CD4-positive, alpha-beta T cell treated with Interleukin-10 for 1 hour (primary cell): ENCODE measurements at regions not wholly inside any gene's neighbourhood (a gene's known extent, or its start where the extent isn't known, plus 50 kb on each side); places are given as distances from the start of the nearest gene placed in this dataset.
"Not testable (repeated sequence)": the region's sequence is repeated elsewhere in the genome, so short reads cannot be mapped to it uniquely, and the experiment has no call there.

Experiments
- DNase-seq: peaks from one replicate; pipeline ENCODE4 v3.0.0-alpha.2; 2020

DNA sequence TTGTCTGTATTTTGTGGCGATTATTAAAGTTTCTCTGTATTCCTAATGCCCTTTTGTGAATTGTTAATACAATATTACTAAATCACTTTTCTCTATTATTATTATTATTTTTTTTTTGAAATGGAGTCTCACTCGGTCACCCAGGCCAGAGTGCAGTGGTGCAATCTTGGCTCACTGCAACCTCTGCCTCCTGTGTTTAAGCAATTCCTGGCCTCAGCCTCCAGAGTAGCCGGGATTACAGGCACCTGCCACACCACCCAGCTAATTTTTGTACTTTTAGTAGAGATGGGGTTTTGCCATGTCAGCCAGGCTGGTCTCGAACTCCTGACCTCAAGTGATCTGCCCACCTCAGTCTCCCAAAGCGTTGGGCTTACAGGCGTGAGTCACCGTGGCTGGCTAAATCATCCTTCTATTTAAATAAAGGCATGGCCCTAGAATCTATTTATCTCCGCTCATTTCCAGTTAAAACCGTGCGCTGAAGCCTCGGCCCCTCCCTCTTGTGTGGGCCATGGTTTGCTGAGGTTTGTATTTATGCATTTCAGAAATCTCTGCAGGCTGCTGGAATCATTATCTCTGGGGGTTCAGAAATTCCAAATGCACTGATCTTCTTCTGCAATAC is 1136.4 kb upstream of the TMEM132C start:
- no peak for DNase-seq

DNA sequence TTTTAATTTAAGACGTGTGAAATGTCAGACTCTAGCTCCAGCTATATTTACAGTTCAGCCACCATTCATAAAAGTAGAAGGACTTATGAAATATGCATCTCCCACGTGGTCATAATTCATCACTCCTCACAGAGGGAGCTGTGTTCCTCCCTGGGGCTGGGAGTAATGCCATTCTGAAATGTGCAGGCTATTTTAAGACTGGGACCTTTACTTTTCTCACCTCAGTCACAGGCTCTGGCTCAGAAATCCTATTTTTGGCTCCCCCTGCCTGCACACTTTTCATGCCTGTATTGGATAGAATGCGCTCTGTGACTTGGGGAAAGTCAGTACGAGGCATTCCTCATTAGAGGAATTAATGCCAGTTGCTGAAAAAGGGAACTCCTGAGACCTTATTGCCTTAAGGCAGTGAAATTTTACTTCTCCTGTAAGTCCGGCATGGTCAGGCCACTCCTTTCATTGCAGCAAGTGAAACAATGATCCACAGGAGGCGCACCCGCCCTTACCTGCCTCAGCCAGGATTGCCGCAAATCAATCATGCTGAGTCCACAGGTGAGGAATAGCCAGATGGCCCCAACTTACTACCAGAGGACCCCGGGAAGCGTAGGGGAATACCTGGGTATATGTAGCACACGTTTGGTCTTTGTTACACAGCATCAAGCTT is 1133.2 kb upstream of the TMEM132C start:
- no peak for DNase-seq

DNA sequence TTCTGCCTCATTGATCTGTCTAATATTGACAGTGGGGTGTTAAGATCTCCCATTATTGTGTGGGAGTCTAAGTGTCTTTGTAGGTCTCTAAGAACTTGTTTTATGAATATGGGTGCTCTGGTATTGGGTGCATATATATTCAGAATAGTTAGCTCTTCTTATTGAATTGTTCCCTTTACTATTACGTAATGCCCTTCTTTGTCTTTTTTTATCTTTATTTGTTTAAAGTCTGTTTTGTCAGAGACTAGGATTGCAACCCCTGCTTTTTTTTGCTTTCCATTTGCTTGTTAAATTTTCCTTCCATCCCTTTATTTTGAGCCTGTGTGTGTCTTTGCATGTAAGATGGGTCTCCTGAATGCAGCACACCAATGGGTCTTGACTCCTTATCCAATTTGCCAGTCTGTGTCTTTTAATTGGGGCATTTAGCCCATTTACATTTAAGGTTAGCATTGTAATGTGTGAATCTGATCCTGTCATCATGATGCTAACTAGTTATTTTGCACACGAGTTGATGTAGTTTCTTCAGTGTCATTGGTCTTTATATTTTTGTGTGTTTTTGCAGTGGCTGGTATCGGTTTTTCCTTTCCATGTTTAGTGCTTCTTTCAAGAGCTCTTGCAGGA is 1126.0 kb upstream of the TMEM132C start:
- not testable (repeated sequence) for DNase-seq

DNA sequence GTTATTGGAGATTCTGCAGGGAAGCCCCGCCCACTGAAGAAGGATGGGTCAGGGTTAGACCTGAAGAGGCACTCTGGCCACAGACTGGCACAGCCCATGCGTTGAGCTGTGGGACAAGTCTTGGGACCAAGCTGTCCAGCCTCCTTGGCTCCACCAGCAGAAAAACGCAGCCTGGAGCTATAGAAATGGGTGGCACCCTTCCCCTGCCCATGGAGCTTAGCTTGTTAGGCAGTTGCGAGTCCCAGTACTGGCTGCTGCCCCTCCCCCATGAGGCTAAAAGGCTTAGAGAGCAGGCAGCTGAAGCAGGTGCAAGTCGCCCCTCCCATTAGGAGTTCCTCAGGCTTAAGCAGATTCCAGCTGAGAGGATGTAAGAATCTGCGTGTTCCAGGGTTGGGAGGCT is 1124.0 kb upstream of the TMEM132C start:
- no peak for DNase-seq

DNA sequence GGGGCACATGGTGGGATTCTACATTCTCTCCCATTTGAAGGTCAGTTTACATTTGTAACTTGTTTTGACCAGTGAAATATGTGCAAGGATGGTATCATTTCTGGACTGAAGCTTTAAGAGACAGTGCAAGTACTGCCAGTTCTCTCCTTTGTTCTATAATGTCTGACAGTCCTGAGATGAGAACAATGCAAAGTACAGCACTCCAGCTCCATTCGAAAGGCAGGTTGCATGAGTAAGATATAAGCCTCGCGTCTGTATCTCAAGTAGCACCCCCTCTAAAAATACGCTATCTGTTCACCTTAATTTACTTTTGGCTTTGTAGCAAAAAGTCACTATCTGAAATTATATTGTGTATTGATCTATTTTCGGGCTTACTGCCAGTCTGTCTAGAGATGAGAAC is 1122.2 kb upstream of the TMEM132C start:
- no peak for DNase-seq

DNA sequence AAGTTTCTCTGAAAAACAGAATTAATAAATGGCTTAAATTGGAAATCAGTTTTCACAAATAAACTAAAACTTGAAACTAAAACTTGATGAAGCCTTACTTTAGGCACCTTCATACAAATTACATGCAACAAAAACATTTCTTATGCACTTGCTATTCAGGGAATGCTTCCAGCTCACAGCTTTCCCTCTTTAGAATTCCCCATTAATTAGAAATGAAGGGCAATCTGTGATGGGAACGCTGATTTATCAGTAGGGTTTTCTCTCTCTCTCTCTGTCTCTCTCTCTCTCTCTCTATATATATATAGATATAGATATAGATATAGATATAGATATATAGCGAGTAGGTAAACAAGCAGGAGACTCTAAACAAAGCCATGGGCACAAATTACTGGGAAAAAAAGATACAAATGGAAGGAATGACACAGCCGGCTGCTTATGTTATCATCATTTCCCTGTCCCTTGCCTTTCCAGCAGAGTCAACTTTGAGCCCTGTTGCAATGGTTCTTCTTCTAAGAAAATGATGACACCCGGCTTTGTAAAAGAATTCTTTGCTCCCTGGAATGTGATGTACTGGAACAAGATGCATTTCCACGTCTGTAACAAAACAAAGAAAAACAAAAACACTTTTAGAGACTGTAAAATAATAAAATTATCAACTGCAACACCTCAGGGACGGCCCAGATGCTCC is 1121.6 kb upstream of the TMEM132C start:
- no peak for DNase-seq

DNA sequence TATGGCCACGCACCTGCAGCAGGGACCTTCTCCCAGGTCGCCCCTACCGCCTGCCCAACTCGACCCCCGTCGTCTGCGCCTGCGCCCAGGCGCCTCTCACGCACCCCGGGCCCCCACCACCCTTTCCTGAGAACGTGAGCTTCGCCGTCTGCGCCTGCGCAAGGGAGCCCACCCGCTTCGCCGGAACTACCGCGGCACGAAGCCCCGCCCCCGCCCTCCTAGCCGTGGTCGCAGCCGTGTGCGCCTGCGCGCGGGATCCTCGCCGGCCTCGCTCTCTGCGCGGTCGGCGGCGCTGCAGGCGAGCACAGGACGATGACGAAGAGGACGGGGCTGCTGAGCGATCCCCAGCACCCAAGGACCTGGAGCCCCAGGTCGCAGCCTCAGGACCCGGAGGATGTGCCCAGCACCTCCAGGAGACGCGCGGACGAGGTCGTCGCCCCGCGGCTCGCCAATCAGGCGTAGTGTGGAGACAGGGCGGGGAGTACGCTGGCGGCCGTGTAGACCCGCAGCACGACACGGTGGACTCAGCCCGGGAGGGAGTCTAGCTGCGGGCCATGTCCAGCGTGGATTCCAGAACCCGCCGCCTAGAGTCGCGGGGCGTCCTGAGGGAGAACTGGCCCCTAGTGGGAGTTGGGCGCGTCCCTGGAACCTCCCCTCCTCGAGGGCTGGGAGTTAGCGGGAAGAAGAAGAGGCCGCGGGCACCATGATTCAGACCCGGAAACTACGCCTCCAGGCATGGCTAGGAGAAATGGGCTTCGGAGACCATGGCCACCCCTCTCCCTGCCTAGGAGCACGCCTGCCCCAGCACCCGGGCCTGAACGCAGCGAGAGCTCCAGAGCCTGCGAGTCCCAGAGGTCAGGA is 1120.8 kb upstream of the TMEM132C start:
- peak; percentile 75 for DNase-seq

DNA sequence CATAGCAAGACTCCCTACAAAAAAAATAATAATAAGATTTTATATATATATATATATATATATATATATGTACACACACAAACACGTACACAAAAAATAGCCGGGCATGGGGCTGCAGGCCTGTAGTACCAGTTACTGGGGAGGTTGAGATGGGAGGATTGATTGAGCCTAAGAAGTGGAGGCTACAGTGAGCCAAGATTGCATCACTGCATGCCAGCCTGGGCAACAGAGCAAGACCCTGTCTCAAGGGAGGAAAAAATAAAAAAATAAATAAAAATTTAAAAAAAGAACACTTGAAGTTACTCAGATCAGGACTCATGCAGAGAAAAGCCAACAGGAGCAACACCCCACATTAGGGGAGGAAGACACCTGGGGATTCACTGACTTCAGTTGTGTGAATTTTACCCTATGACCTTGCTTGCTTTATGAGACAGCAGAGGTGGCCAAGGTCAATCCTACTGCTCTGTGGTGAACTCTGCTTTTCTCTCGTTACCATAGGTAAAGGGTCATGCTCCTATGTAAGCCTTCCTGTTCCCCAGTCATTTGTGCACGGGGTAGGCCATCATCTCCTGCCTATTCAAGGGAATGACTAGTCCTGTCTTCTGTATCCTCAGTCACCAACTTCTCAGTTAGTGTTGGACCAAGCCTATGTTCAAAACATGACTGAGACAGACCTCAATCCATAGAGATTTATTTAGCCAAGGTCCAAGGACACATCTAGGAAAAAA is 1119.8 kb upstream of the TMEM132C start:
- DNase-seq: no peak

DNA sequence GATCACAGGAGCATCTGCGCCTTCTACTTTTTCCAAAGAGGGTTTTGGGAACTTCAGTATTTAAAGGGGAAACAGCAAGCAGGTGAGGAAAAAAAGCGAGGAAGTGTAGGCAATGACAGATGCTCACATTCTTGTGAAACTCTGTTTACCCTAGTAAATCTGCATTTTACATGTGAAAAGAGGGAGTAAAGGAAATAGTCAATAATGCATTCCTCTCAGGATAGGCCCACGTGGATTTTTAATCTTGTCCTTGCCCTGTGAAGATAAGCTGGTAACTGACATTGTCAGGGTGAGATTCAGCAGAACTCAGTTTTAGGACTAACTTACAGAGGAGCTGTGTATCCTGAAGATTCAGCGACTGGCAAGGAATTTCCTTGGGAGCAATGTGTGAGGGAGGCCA is 1119.2 kb upstream of the TMEM132C start:
- DNase-seq: no peak

DNA sequence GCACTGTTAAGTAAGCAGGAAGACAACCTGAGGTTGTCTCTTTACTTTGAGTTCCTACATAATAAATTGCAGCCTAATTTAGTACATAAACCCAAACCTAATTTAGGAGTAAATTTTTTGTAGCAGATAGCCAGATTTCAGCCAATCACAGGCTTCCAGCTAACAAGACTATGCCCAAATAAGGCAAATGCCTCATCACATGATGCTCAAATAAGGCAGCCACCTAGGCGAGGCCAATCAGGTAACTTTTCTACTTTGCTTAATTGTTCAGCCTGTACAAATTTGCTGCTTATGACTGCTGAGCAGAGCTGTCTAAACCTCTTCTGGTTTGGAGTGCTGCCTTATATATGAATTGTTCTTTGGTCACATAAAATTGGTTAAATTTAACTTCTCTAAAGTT is 1118.7 kb upstream of the TMEM132C start:
- DNase-seq: no peak

DNA sequence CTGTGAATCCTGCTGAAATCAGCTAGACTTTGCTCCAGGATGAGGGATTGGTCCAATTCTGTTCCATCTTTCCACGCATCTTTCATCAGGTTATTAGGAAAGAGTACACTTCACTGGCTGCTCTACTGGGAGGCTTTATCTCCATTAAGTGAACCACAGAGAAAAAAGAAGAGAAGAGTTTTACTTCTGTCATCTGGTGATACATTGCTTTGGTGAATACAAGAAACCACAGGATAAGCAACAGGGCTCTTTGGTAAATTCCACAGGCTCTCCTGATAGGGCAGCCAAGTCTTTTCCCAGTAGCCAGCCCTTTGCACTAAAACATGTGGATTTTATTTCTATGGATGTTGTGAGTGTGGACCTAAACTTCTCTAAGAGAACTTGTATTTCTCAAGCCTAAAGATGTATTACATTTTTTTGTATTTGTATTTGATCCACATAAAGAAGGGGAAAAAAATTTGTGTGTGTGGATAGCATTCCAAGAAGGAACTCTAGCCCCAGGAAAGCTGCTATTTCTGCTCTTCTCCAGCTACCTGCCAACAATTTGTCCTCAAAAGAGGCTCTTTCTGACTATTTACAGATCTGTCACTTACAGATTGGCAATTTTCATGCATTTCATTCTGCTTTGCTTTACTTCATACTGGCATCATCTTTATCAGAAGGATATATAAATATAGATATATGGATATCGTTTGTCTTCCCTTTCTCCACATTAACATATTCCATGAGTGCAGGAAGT is 1117.6 kb upstream of the TMEM132C start:
- DNase-seq: no peak

DNA sequence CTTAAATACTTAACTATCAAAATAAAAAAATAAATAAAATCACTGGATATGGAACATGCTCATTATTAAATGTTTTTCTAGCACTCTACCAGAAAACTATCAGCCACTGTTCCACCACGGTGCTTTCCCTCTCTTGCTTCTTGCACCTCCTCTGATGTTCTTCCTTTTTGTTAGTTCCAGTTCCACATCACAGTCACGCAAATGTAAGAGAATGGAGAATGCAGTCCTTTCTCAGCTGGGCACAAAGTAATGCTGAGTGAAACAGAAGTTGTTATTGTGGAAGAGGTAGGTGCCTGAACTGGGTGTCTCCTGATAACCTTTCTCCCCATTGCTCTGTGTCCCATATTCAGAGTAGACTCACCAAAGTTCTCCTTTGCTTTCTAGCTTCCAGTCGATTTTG is 1116.9 kb upstream of the TMEM132C start:
- DNase-seq: no peak

DNA sequence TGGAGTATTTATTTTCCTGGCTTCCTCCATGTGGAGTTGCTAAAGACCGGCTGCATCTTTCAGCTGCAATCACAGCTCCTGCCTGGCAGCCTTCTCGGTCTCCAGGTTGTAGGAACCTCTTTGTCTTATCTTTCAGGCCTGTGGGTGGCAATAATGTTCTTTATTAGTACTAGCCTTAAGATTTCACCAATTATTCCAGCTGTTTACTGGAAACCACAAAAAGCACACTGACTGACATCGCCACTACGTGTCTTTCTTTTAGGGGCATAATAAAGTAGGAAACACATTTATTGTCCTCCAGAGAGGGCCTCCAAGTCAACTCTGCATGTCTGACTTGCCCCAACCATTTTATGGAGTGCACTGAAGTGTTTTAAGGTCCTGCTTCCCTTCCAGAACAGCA is 1116.5 kb upstream of the TMEM132C start:
- no peak for DNase-seq

DNA sequence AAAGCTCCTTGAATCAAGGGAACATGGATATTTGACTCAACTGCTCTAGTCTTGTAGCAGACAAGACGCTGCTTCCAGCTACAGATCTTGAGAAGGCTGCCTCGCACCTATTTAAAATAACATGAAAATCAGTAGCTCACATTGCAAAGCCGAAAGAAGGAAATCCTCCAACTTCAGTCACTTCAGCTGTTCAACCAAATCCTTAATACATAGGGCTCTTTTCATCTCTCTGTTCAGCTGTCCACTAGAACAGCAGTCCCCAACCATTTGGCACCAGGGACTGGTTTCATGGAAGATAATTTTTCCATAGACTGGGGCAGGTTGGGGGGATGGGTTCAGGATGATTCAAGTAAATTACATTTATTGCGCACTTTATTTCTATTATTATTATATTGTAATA is 1116.0 kb upstream of the TMEM132C start:
- DNase-seq: no peak

DNA sequence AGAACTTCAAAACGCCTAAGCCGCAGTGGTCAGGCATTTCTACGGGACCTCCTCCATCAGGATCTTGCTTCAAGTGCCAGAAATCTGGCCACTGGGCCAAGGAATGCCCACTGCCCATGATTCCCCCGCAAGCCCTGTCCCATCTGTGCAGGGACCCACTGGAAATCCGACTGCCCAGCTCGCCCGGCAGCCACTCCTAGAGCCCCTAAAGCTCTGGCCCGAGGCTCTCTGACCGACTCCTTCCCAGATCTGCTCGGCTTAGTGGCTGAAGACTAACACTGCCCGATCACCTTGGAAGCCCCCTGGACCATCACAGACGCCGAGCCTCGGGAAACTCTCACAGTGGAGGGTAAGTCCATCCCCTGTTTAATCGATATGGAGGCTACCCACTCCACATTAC is 1113.0 kb upstream of the TMEM132C start:
- no peak for DNase-seq

DNA sequence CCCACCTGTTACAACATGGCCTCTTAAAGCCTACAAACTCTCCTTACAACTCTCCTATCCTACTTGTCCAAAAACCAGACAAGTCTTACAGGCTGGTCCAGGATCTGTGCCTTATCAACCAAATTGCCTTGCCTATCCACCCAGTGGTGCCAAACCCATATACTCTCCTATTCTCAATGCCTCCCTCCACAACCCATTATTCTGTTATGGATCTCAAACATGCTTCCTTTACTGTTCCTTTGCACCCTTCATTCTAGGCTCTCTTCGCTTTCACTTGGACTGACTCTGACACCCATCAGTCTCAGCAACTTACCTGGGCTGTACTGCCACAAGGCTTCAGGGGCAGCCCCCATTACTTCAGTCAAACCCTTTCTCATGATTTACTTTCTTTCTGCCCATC is 1112.1 kb upstream of the TMEM132C start:
- DNase-seq: not testable (repeated sequence)

DNA sequence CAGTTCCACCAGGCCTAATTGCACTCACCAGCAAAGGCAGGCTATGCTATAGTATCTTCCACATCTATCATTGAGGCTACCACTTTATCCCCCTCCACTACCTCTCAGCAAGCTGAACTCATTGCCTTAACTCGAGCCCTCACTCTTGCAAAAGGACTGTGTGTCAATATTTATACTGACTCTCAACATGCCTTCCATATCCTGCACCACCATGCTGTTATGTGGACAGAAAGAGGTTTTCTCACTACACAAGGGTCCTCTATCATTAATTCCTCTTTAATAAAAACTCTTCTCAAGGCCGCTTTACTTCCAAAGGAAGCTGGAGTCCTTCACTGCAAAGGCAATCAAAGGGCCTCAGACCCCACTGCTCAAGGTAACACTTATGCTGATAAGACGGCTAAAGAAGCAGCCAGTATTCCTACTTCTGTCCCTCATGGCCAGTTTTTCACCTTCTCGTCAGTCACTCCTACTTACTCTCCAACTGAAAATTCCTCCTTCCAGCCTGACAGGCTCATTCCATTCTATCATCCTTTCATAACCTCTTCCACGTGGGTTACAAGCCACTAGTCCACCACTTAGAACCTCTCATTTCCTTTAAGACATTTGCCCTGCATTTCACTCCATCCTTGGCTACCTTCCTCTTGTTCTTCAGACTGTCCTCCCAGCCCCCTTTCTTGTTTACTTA is 1110.9 kb upstream of the TMEM132C start:
- not testable (repeated sequence) for DNase-seq

DNA sequence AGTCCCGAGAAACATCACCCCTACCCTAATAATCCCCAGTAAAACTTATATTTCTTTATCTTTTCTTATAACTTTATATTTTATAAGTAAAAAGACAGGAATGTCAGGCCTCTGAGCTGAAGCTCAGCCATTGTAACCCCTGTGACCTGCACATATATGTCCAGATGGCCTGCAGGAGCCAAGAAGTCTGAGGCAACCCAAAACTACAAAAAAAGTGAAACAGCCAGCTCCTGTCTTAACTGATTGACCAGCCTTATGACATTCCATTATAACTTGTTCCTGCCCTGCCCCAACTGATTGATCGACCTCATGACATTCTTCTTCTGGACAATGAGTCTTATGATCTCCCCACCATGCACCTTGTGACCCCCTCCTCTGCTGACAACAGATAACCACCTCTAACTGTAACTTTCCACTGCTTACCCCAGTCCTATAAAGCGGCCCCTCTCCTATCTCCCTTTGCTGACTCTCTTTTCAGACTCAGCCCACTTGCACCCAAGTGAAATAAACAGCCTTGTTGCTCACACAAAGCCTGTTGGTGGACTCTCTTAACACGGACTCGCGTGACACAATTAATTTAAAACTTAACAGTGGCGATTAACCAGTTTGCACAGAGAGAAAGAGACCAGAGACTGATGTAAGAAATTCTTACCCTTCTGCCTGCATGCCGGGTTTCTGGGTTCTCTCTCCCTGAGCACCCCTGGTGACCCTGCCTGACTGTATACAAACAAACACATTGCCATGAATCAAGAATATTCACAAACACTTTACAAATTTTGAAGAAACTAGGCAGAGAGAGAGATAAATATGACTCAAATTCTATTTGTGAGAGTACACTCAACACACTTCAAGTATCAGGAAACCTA is 1109.2 kb upstream of the TMEM132C start:
- not testable (repeated sequence) for DNase-seq

DNA sequence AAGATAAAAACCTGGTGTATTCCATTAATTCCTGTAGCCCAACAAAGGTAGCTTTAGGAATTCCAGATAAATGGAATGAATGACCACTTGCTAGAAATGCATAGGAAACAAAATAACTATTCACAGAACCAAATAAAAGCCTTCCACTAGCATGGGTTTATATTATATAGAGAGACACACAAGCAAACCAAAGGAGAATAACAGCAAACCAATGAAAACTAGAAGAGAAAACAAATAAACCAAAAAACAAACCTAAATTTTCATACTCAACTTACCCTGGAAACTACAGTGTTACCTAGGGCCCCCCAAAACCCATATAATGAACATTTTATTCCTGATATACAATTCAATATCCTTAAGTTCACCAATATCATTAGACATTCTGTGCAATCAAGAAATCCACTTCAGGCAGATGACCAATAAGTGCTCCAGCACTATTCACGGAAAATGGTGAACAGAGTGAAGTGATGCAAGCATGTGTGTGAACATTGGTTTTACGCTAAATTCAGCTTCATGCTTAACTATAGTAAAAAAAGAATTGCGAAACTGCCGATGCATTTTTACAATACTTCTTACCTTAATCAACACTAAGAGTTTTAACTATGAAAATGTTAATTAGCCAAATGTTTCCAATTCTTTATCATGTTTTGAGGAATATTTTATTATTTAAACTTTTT is 1108.4 kb upstream of the TMEM132C start:
- DNase-seq: no peak
